GM12874 (cell line): ENCODE measurements at regions not wholly inside any gene's neighbourhood (a gene's known extent, or its start where the extent isn't known, plus 50 kb on each side); places are given as distances from the start of the nearest gene placed in this dataset.

ENCODE experiments used
- TF ChIP-seq, protein P1 (sequence below): IDR thresholded peaks from 2 replicates; pipeline ENCODE4 v1.5.1; 2011; ENCODE audit warnings: low read depth, mild to moderate bottlenecking, control low read depth, low read length, moderate library complexity; ENCODE audit not compliant: insufficient read depth

DNA sequence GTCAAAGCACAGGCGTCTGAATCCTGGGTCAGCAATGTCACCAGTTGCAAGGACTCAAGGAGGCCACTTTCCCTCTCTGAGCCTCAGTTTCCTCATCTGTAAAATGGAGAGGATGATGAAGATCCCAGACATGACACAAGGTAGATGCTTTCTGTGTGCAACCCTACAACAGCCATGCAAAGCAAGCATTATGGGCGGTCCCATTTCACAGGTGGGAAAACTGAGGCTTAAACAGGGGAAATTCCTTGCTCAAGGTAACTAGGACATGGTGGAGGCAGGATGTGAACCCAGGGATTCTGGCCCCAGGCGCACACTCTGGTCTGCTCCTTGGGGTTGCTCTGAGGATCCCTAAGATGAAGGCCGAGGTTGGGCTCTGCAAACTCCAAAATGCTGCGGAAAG lies 311.0 kb downstream of the PTPRU start:
- TF ChIP-seq, protein P1, sequence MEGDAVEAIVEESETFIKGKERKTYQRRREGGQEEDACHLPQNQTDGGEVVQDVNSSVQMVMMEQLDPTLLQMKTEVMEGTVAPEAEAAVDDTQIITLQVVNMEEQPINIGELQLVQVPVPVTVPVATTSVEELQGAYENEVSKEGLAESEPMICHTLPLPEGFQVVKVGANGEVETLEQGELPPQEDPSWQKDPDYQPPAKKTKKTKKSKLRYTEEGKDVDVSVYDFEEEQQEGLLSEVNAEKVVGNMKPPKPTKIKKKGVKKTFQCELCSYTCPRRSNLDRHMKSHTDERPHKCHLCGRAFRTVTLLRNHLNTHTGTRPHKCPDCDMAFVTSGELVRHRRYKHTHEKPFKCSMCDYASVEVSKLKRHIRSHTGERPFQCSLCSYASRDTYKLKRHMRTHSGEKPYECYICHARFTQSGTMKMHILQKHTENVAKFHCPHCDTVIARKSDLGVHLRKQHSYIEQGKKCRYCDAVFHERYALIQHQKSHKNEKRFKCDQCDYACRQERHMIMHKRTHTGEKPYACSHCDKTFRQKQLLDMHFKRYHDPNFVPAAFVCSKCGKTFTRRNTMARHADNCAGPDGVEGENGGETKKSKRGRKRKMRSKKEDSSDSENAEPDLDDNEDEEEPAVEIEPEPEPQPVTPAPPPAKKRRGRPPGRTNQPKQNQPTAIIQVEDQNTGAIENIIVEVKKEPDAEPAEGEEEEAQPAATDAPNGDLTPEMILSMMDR = no peak

DNA sequence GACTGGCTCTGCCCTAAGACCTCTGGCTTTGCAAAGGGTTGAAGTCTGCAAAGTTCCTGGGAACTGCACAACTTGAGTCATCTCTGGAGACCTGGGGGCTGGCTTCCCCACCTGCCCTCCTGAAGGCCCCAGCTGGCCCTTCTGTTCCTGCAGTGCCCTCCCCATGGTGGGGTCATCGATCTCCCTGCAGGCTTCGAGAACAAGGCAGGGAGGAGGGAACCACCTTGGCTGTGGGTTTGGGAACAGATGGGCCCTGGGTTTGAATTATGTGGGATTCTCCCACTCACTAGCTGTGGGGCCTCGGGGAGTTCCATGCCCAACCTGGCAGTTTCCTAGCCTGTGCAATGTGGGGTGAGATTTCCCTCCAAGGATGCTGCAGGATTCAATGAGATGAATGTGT lies 310.2 kb downstream of the PTPRU start:
- TF ChIP-seq, protein P1 = no peak

DNA sequence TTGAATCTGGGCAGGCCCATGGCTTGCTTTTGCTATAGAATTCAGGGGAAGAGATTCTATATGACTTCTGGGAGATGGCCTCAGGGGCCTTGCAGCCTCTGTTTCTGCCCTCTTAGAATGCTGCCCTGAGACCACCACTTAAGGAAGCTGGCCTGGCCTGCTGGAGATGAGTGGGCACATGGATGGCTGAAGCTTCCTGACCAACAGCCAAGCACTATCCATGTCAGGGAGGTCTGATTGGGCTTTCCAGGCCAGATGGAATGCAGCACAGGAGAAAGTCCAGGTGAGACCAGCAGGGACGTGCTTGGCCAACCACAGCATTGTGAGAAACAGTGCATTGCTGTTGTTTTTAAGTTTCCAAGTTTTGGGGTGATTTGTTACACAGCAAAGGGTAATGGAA lies 308.1 kb downstream of the PTPRU start:
- TF ChIP-seq, protein P1 = no peak

DNA sequence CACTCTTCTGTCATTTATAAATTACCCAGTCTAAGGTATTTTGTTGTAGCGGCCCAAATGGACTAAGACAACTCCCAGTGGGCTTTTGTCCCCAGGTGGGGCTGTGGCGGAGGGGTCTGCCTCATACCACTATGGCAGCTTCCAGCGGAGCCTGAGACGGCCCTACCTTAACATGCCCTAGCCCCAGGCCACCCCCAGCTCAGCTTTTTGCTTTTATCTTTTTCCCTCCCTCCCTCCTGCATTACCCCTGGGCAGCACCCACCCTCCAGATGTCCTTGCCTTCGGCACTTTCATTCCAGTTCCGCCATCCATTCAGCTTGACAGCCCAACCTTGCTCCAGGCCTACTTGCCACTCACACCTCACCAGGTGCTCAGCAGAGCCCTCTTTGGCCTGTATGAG lies 307.3 kb downstream of the PTPRU start:
- TF ChIP-seq, protein P1 = no peak

DNA sequence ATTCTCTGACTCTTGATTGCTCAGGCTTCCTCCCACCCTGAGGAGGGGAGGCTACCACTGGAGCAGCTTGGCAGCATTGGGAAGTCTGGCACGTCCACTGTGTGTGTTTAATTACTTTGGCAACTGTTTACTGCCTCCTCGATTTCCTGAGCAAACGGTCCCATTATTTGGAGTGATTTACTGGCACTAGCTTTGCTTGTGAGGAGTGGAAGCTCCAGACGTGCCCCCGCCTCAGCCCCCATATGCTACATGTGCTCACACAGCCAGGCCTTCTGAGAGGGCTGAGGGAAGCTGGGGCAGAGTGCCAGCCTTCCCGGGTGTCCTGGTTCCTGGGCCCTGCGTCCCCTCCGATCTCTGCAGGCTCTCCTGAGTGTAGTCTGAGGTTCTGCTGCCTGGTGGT lies 306.2 kb downstream of the PTPRU start:
- TF ChIP-seq, protein P1 = no peak

DNA sequence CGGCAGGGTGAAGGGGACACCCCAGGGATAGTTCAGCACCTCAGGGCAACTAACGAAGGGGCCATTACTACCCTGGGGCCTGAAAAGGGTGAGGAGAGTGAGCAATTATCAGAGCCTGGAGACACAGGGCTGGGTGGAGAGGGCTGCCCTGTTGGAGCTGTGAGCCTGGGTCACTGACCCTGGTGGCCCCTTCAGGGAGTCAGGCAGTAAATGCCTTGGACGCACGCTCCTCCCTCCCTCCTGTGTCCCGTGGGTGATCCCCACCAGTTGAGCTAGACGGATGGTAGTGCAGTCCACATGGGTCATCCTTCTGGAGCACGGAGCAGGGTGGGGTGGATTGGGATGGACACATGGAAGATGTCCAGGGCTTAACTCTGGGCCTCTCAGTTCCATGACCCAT lies 305.3 kb downstream of the PTPRU start:
- TF ChIP-seq, protein P1 = no peak

DNA sequence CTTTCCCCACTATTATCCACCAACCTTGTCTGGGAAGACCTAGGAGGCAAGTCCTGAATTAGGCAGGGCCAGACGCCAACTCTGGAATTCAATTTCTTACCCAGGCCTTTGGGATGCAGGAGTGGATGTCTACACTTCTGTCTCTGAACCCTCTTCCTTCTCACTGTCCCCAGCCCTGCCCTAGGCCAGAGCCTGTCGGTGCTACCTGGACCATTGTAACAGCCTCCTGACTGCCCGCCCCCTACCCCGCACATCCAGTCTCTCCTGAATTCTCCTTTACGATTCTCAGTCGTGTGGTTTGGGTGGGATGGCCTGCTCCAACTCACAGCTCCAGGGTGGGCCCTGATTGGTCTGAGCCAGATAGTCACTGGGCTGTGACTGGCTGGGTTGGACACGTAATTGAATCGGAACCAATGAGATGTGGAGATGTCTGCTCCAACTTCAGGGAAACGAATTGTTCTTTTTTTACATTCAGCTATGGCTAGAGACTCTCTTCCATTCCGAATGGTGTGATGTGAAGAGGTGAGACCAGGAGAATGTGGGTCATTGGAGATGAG lies 304.6 kb downstream of the PTPRU start:
- TF ChIP-seq, protein P1 = no peak

DNA sequence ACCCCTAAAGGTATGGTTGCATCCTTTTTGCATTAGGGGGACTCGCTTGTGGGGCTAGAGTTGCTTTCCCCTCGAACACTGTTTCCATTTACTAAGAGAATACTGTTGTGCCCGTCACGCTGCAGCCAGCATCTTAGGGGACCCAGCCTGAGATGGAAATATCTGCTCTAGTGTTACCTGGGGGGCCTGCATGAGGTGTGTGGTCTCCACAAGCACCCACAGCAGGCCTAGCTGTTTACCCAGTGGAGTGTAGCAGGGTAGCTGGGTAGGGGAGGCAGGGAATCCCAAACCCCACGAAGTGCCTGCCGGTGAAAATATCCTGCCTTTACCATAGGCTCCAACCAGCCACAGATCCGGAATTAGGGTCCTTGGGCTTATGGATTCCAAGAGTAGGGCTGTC lies 303.6 kb downstream of the PTPRU start:
- TF ChIP-seq, protein P1 = no peak
